ENCODE measurements at regions not wholly inside any gene's neighbourhood (a gene's known extent, or its start where the extent isn't known, plus 50 kb on each side); places are given as distances from the start of the nearest gene placed in this dataset.

DNA sequence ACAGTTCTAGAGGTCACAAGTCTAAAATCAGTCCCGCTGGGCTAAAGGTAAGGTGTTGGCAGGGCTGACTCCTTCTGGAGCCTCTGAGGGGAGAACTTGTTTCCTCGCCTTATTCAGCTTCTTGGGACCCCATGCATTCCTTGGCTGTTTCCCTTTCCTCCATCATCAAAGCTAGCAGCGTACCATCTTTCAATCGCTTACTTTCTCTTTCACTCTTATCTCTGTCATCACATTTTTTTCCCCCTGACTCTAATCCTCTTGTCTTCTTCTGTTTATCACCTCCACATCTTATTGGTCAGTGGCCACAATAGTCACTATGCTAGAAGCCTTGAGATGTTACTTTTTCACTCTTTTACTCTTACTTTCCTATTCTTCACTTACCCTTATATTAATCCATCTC lies 72.5 kb upstream of the SPEF2 start:
- no peak for TF ChIP-seq MAFK (IDR thresholded peaks at IDR 0.05; ENCODE audit: low read depth, low read length)
- TF ChIP-seq POLR2AphosphoS5 (IDR thresholded peaks at IDR 0.05; ENCODE audit: low read depth, low read length) = no peak
- TF ChIP-seq CHD1 (IDR thresholded peaks at IDR 0.05; ENCODE audit: low read depth, low read length) = no peak

Data from H1 (cell line).